ENCODE measurements at regions not wholly inside any gene's neighbourhood (a gene's known extent, or its start where the extent isn't known, plus 50 kb on each side); places are given as distances from the start of the nearest gene placed in this dataset.
"Not testable (repeated sequence)": the region's sequence is repeated elsewhere in the genome, so short reads cannot be mapped to it uniquely, and the experiment has no call there.

DNA sequence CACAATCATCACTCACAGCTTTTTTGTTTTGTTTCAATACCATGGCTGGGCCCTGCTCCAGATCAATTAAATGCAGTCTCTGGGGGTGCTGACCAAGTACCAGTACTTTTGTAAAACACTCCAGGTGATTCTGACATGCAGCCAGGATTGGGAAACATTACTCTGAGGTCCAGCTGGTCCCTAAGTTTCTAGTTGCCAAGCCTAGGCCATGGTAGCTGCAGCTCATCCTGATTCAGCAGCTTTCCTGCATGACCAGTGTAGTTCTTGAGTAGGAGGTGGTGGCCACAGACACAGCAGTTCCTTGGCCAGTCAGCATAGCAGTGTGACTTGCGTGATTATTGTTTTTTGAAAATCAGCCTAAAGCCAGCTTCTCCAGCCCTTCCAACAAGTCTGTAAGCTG lies 859.1 kb downstream of the DIAPH3 start:
- DNase-seq (ENCODE audit: low spot score), result no peak

DNA sequence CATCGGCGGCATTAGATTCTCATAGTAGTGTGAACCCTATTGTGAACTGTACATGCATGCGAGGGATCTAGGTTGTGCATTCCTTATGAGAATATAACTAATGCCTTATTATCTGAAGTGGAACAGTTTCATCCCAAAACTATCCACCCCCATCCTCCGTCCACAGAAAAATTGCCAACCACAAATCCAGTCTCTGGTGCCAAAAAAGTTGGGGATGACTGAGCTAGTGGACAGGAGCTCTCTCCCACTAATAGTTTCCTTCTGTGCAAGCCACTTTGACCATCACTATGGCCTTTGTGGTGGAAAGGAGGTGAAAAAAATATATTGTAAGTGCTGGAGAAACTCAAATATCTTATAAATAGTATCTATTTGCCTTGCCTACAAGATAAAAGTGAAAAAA lies 857.8 kb downstream of the DIAPH3 start:
- DNase-seq (ENCODE audit: low spot score), result no peak

DNA sequence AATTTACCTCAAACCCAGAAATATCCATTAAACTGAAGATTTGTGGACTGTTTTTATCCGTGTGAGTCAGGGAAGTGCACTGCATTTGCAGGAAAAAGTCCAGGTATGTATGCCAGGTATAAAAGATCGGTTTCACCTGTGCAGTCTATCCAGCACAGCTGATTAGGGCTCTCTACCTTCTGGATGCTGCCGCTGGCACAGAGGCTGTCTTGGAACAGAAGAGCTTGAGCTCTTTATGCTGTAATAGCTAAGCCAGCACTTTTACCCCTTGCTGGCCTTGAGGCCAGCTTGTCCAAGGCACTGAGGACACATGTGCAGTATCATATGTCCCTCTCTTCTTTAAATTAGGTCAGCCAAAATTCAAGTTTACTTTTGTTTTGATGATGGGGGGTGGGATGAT lies 851.0 kb downstream of the DIAPH3 start:
- no peak for DNase-seq (ENCODE audit: low spot score)

DNA sequence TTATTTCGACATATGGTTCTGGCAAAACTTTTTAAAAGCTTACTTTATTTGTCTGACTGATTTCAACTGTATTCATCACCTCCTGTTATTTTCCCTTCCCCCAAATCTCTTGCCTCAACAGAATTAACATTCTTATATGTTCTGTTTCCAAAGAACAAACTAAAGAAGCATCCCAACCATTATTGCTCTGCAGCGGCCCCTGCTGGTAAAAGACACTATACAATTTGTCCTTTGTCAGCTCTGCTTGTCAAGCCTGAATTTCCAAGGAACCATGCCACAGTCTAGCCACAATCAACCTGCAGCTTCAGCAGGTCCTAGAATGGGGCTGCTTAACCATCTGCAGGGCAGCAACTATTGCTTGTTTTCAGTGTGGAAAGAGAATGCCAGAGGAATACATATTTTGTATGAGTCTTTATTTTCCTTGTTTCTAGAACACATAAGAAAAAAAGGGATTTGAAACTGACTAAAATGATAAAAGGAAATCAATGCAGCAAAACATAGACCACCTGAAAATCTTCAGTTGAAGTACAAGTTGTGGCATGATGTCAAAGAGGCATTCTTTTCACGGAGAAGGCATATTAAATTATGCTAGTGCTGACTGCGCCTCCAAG lies 845.3 kb downstream of the DIAPH3 start:
- no peak for DNase-seq (ENCODE audit: low spot score)

DNA sequence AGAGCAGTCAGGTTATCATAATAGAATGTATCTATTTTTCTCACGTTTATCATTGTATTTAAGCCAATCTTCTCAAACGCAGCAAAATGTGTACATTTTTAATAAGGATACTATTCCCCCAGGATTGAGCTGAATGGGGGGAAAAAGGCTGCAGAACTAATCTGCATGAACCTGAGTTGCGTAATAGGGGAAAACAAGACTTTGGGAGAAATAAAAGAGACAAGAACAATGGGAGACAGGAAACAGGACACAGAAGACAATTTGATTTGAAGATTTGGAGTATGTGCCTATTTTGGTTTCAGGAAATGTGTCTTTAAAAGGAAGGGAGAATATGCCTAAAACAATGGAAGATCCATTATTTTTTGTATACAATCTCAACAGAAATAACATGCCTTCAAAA lies 844.5 kb downstream of the DIAPH3 start:
- no peak for DNase-seq (ENCODE audit: low spot score)

DNA sequence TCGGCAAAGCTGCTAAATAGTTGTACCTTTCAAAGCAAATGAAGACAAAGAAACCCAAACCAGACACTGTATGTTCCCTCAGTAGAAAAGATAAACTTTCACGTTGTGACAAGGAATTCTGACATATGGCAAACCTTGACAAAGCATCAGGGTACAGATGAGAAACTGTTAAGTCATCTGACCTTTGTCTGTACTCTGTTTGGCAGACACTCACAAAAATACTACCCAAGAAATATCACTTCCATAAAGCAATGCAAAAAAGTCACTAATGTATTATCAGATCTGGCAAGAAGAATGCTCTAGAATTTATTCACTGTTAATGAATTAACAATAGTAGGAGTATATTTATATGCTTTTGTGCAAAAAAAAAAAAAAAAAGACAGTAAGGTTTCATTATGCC lies 843.7 kb downstream of the DIAPH3 start:
- no peak for DNase-seq (ENCODE audit: low spot score)

DNA sequence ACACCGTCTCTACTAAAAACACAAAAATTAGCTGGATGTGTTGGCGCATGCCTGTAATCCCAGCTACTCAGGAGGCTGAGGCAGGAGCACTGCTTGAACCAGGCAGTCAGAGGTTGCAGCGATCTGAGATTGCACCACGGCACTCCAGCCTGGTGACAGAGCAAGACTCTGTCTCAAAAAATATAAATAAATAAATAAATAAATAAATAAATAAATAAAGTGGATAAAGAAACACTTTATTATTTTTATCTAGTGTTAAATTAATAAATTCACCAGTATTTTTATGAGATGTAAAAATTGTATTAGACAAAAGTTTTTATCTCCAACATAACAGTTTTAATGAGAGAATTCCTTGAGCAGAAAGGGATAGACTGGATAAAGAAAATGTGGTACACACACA lies 839.3 kb downstream of the DIAPH3 start:
- not testable (repeated sequence) for DNase-seq (ENCODE audit: low spot score)

DNA sequence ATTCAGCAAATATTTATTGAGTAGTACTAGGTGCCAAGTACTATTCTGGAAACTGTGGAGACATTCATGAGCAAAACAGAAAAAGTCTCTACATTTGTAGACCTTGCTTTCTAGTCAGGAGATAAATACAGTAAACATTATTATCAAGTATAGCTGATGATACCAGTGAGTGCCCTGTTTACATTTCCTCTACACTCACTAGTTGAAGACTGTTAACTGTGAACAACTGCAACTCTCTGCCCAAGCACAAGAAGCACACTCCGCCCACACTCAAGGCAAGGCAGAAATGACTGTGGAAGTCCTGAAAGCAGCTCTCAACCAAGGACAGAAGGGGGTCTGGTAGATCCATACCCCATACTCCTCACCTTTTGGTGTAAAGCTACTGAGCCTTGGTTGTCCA lies 837.0 kb downstream of the DIAPH3 start:
- no peak for DNase-seq (ENCODE audit: low spot score)

DNA sequence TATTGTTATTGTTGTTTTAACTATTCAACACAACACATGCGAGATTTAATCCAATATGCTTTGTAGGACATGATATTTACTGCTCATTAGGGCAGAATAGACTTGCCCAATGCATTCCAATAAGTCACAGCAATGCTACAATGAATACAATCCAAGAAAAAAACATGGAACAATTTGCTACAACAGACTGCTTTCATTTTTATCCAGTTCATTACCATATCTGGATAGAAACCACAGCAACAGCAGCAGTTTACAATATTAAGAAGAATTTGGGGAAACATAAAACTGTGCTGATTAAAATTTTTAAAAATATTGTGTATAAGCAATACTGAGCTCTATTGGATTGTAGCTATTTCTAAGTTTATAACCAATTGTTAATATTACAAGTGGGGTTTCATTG lies 833.0 kb downstream of the DIAPH3 start:
- no peak for DNase-seq (ENCODE audit: low spot score)

DNA sequence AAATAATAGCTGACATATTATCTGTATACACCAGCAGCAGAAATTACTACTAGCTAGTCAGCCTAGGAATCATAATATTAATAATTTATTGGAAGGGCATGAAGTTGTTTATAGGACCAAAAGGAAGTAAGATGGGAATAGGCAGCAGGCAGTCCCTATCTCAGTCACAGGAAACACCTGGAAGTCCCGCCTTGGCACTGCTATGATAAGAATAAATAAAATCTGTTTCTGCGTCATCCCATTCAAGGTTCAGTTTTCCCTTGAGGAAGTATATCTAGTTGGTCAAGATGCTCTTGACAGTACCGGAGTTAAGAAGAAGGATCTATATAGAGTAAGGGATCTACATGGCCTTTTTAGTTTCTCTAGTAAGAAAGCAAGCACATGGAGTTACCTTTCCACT lies 830.8 kb downstream of the DIAPH3 start:
- no peak for DNase-seq (ENCODE audit: low spot score)

DNA sequence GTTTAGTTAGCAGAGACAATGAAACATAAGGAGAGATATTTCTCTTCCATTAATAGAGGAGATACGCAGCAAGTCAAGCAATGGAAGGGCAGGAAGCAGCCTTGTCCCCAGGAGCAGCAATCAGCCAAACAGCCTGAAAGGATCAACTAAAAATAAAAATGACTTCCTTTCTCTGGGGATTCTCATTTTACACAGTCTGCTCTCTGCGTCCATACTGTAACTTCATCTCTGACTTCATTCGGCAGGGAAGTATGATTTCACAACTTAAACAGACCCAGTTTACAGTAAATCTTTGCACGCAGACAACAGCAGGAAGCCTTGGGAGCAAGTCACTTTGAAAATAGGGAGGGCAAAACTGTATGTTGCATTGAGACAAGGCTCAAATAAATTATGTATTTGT lies 826.7 kb downstream of the DIAPH3 start:
- DNase-seq (ENCODE audit: low spot score), result no peak

DNA sequence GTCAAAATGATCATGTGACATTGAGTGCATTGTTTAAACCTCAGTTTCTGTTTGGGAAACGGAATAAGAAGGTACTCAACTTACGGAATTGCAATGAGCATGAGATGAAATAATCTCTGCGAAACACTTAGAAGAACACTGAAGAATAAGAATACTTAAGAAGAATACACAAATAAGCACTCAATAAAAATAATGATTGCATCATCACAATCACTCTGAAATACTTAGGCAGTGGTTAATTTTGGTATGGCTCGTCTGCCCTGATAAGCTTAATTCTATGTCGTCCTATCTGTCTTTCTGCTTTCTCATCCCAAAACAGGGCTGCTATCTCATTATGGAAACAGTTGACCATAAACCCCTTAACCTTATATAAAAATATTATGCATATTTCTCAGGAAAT lies 823.6 kb downstream of the DIAPH3 start:
- no peak for DNase-seq (ENCODE audit: low spot score)

DNA sequence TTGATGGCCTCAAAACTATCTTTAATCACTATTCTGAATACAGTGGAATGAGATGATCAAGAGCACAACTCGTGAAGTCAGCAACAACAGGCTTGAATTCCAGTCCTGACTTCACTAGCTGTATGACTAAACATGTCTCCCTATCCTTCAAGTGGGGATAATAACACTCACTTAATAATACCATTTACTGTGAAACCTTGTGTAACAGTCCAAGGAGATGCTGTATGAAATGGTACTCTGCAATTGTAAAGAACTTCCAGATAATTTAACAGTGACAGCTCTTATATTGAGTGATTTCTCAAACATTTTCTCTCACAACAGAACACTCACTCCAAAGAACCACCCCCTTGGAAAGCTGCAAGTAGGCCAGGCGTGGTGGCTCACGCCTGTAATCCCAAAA lies 823.1 kb downstream of the DIAPH3 start:
- no peak for DNase-seq (ENCODE audit: low spot score)

DNA sequence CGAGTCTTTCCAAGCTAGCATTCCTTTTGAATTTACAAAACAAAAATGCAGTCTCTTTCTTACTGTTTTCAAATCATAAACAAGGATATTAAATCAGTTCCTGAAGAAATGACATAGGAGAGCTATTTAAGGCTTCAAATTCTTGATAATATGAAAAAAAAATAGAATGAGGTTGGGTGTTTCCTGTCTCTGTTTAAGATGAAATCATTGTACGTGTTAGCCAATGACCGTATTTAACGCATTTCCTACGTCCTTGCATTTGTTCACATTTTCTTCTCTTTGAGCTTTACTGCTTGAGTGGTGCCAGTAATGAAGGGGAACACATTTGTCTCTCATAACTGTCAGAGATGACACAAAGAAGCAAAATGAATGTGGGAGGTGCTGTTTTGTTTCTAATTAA lies 821.3 kb downstream of the DIAPH3 start:
- DNase-seq (ENCODE audit: low spot score), result no peak

DNA sequence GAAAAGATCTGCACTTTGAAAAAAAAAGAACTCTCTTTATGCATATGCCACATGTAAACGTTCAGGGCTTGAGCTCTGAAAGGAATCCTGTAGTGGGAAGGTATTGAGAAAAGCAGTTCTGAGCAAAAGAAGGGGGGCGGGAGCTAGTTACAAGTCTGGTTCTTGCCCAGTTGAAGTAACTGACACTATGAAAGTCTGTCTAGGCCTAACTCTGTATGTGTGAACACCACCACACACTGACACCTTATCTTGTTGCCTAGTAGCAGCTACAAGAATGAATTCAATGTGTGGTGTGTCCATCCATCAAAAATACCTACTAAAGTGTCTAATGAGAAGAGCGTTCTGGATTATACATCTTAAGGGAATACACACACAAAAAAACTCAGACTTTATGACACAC lies 820.6 kb downstream of the DIAPH3 start:
- DNase-seq (ENCODE audit: low spot score), result no peak

DNA sequence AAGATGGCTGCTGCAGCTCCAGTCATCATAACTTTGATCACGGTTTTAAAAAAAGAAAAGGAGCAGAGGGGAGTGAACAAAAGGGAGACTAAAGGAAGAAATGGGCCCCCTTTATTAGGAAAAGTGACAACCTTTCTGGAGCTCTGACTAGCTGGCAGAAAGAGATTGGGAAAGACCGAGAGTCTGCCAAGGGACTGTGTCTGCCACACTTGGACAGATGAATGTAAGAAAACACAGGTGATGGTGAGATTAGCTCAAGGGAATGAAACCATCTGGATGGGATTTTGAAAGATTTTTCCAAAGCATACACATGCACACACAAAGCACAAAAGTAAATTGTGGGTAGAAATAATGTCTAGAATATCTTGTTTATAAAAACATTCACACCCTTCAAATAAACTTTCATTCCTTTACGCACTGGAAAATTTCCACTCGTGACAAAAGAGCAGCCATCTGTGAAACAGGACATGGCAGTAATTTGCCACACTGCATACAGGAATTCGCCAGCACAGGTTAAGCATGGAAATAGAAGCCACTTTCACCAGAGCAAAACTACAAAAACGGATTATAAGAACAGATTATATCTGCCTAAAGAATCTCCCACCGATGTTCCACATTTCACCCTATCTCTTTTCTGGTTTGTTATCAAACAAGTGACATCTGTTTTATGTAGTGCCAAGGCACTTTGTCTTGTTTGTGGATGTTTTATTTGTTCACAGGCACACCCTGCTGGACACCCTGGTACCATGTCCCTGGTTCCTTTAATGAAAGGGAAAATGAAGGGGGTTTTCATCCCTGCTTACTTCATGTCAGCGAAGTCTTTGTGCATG lies 819.5 kb downstream of the DIAPH3 start:
- no peak for DNase-seq (ENCODE audit: low spot score)

DNA sequence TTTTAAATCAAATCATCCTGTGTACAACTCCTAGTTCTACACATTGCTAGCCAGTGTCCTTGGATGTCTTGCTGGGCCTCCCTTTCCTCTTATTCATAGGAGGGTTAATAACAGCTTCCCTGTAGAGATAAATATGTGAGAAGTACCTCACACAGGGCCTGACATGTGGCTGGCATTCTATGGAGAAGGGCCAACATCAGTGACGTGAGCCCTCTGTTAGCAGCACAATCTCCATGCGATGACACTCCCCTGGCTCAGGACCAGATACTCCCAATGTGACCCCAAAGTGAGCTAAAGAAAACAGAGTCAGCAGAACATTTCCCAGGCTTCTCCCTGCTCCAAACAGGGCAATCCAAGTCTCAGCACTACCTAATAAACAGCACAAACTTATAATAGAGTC lies 818.4 kb downstream of the DIAPH3 start:
- no peak for DNase-seq (ENCODE audit: low spot score)

DNA sequence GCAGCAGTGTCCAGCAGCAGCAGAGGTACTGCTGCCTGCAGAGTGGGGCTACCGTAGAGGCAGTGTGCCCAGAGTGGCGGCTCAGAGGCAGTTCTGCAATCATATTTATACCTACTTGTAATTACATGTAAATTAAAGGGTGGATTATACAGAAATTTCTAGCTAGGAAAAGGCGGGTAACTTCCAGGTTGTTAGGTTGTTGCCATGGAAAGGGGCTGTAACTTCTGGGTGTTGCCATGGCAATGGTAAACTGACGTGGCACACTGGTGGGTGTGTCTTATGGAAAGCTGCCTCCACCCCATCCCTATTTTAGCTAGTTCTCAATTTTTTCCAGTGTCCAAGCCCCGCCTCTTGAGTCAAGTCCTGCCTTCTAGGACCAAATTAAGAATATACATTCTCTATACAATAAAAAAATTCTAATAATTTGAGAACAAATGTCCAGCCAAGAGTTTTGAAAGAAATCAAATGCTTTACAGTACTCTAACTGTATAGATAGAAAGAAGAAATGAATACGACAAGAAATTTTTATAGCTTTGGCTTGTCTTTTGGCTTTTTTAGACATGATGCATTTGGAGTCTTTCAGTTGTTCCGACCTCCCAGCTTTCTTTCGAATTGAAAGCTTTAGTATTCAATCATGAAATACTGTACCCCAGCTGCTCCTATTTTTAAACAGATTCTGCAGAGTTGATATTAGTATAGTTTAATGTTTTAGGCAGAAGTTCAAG lies 816.6 kb downstream of the DIAPH3 start:
- no peak for DNase-seq (ENCODE audit: low spot score)

DNA sequence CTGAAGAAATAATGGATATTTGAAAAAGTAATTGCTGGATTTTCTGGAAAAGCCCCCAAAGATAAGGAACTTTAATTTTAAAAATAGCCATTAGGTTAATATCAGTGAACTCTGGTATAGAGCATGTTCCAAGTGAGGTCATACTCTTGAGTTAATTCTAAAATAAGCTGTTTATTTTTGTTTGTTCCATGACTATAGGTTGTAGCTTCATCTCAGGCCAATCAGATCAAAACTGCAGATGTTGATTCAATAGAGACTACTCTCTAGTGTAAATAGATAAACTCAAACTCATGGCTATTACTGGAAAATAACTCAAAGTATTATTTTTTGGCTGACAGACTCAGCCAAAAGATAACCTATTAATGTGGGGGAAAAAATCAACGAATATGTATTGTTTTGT lies 815.1 kb downstream of the DIAPH3 start:
- no peak for DNase-seq (ENCODE audit: low spot score)

DNA sequence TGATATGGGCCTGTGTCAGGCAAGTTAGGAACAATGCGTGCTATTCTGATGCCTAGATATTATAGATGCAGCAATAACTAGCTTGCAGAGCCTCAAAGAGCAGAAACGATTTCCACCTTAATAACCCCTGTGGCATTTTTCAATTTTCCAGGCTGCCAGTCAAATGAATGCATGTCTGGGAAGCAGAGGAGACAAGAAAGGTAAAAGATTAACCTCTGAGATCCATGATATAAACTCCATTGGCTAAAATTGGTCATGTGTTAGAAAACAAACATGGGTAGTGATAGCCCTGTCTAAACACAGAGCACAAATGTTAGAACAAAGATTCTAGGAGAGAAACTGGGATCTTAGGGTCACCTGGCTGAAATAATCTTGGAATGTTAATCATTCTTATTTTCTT lies 811.1 kb downstream of the DIAPH3 start:
- no peak for DNase-seq (ENCODE audit: low spot score)

DNA sequence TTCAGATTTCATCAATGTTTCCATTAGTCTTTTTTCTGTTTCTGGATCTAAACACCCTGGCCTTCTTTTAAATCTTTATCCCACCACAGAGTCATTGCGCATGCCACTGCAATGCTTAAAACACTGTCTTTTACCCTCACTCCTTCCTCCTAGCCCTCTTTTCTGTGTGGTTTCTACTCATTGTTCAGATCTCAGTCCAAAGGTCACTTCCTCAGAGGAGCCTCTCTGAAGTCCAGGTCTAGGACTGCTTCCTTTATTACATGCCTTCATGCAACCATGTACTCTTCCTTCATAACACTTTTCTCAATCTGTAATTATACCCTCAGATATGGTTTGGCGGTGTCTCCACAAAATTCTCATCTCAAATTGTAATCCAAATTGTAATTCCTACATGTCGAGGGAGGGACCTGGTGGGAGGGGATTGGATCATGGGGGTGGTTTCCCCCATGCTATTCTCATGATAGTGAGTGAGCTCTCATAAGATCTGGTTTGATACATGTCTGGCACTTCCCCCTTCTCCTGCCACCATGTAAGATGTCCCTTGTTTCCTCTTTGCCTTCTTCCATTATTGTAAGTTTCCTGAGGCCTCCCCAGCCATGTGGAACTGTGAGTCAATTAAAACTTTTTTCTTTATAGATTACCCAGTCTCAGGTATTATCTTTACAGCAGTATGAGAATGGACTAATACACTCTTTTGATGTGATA lies 808.9 kb downstream of the DIAPH3 start:
- no peak for DNase-seq (ENCODE audit: low spot score)

DNA sequence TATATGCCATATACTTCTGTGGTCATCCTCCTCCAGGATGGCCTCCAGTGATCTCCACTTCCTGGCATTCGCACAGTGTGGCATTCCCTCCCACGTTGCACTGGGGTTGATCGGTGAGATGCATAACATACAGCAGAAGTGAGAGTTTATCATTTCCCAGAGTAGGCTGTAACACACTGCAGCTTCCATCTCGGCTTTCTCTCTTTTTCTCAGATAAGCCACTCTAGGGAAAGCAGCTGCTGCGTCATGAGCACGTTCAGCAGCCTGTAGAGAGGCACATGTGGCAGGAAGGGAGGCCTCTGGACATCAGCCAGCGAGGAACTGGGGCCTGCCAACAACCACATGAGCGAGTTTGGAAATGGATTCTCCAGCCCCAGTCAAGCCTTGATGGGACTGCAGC lies 807.1 kb downstream of the DIAPH3 start:
- no peak for DNase-seq (ENCODE audit: low spot score)

DNA sequence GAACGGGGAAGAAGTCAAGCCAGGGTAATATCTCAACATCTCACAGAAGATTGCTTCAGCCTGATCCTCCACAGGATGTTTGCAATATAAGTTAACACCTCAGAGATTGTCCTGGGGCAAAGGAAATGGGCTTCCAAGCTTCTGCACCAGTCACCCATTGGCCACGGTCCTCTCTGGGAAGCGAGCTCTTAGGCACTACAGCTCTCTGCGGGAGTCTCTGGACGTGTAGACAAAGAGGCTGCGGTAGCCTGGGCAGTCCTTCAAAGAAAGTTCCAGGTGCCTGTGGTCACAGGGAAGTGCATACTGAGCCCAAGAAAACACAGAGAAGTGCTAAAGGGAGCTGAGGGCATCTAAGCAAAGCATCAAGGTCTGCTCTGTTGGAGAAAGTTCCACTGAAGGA lies 805.7 kb downstream of the DIAPH3 start:
- DNase-seq (ENCODE audit: low spot score), result no peak
